NCI-H1436 treated with DMSO at 0.1 percent for 48 hours (cell line): ENCODE measurements at regions not wholly inside any gene's neighbourhood (a gene's known extent, or its start where the extent isn't known, plus 50 kb on each side); places are given as distances from the start of the nearest gene placed in this dataset.
"Not testable (repeated sequence)": the region's sequence is repeated elsewhere in the genome, so short reads cannot be mapped to it uniquely, and the experiment has no call there.

ENCODE experiments used
- DNase-seq: peaks from one replicate; lab custom pipeline; 2025; lab: John Stamatoyannopoulos, UW

GRCh38 chr5:74402553-74402952 is 238.0 kb downstream of the ENC1 start:
- DNase-seq = no peak

- no peak for DNase-seq
Measured at GRCh38 chr5:74401946-74402320, 238.6 kb downstream of the ENC1 start.

DNA sequence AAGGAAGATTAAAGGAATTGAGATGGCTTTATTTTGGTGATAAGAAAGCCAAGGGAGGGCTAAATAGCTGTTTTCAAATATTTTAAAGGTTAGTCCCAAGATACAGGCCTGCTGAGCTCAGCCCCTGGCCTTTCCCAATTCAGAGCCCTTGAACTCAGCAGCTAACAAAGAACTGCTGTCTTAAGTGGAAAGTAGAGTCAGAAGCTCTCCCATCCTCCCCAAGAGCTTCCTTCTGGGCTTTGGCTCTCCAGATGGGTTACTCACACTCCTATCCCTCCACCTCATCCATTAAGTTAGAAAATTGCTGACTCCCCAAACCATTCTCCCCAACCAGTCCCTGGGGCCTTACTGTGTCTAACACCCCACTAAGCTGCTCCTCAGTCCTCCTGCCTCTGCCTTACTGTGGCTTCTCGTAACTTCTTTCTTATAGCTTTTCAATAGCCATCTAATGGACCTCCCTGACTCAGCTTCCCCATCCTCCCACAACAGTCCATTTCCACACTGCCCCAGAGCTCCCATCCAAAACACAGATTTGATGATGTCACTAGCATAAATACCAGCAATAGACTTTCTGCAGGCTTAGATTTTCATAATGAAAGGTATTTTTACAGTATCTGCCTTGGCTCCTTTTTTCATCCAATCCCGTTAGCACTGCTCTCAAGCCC is 239.1 kb downstream of the ENC1 start:
- DNase-seq = no peak

GRCh38 chr5:74400067-74400466 is 240.5 kb downstream of the ENC1 start:
- DNase-seq = no peak

DNA sequence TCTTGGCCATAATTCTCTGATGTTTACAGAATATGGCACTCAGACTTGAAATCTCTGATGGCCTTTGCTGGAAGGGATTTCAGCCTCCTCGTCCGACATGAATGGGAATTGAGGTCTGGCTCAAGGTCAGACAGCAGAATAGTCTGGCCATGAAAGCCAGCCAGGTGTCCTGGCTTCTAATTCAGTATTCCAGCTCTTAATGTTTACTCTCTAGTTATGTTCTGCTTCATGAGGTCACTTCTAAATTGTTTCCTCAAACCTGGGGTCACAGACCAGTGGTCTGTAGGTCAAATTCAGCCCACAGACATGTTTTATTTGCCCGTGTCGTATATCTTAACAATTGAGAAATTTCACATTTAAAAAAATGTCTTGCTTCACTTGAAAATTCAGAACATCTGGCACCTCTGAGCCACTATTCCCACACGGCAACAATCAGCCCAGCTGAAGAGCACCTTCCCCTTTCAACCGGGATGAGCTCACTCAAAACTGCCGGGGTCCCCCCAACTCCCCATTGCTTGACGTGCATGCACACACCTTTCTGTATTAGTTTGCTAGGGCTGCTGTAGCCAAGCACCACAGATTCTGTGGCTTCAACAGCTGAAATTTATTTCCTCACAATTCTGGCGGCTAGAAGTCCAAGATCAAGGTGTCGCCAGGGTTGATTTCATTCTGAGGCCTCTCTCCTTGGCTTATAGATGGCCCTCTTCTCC is 243.5 kb downstream of the ENC1 start:
- no peak for DNase-seq

- DNase-seq = no peak
Measured at GRCh38 chr5:74394916-74395880, 245.3 kb downstream of the ENC1 start.

- DNase-seq = no peak
Measured at GRCh38 chr5:74394528-74394915, 246.0 kb downstream of the ENC1 start.

DNA sequence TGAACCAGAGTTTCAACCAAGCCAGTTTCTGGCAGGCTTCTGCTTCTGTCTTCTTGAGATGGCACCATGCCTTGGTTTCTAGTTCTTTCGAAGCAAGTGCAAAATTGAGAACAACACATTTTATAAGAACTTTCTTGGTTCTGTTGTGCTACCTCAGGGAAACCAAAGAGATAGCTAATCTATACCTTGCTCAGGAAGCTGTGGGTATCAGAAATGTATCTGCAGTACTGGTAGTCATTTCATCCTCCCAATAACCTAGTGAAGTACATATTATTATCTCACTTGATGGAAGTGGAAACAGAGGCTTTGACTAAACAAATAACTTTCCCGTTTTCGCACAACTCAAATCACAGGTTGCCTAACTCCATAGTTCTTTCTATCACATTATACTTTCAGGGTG is 246.6 kb downstream of the ENC1 start:
- DNase-seq = no peak

DNA sequence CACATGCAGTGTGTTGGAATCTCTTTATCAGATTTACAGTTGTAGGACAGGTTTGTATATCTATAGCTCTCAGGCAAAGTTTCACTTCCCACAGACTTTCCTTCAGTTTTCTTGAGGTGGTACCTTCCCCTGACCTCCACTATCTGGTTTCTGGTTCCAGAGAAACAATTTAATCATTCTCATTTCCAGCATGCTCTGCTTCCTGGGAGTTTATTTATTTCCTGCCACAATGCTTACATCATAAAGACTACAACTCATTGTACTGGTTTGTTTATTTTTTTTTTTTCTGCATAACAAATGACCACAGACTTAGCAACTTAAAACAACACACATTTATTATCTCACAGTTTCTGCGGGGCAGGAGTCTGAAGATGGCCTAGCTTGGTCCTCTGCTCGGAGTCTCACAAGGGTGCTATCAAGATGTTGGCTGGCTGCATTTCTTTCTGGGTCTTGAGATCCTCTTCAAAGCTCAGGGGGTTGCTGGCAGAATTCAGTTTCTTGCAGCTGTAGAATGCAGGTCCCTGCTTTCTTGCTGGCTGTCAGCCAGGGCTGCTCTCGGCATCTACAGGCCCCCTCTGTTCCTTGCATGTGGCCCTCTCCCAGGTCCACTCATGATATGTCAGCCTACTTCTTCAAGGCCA is 247.7 kb downstream of the ENC1 start:
- no peak for DNase-seq

- no peak for DNase-seq
Measured at GRCh38 chr5:74391410-74391809, 249.1 kb downstream of the ENC1 start.

GRCh38 chr5:74390822-74391221 is 249.7 kb downstream of the ENC1 start:
- no peak for DNase-seq

- DNase-seq = no peak
Measured at GRCh38 chr5:74390306-74390637, 250.3 kb downstream of the ENC1 start.

- no peak for DNase-seq
Measured at GRCh38 chr5:74389531-74390305, 250.8 kb downstream of the ENC1 start.

DNA sequence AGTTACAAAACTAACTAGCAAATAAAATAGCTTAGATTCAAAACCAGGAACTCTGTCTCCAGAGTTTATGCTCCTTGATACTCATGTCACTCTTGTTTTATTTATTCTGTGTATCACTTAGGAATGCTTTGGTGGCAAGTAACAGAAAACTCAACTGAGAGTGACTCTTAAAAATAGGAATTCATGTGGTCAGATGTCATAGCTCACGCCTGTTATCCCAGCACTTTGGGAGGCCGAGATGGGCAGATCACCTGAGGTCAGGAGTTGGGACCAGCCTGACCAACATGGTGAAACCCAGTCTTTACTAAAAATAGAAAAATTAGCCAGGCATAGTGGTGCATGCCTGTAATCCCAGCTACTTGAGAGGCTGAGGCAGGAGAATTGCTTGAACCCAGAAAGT is 252.1 kb downstream of the ENC1 start:
- DNase-seq = not testable (repeated sequence)

- no peak for DNase-seq
Measured at GRCh38 chr5:74386571-74387334, 253.8 kb downstream of the ENC1 start.

DNA sequence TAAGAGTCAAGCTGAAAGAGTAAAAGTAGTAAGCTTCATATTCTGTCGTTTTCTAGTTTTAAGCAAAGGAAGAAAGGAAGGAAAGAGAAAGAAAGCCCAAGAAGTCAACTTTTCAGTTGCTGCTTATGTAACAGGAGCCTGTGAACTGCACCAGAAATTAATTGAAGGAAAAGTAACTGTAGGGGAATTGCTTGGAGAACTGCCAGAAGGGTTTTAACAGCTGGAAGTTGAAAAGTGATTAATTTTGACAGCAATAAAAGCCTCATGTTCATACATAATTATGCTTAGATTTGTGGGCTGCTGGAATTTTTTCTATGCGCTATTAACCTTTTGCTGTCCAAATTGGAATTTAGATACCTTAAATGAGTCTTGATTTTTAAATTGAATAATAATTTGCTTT is 255.7 kb downstream of the ENC1 start:
- no peak for DNase-seq

GRCh38 chr5:74382987-74383593 is 257.4 kb downstream of the ENC1 start:
- DNase-seq = no peak

- DNase-seq = no peak
Measured at GRCh38 chr5:74382123-74382855, 258.2 kb downstream of the ENC1 start.

DNA sequence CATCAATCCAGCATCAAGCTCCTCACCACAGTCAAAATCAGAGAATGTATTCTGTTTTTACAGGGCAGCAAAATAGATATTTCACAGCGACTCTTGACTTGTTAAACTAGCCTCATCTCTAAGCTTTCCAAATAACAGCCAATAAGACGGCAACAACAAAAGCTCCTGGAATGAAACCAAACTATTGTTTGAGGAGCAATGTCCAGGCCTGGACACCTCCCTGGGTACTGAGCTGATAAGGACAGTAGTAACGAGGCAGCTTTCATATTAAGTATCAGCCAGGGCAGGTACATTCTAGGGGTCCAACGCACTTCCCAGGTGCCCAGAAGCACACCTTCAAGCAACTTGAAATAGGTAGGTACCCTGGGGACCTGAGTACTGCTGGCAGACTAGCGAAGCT is 260.3 kb downstream of the ENC1 start:
- DNase-seq = no peak

DNA sequence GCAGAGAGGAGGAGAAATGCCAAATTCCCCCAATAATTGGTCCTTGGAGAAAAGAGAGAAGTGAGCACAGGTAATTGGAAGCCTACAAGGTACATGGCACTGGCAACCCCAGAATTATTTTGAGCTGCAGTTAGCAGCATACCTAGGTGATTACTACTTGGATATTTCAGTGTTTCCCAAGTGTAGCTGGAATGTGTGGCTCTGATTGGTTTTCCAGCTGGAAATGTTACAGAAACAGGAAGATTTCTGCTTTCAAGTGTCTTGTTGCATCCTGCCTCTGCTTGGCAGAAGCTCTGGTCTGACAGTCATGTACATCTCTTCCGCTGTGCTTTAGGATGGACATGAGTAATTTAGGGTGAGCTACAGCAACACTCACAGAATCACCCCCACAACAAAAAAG is 262.1 kb downstream of the ENC1 start:
- no peak for DNase-seq
